HCT116 (cell line): ENCODE measurements at regions not wholly inside any gene's neighbourhood (a gene's known extent, or its start where the extent isn't known, plus 50 kb on each side); places are given as distances from the start of the nearest gene placed in this dataset.

Experiments used
- ELF1 ChIP-seq: IDR thresholded peaks from 2 replicates; pipeline ENCODE4 v1.6.1; 2012; ENCODE audit warnings: low read depth, borderline replicate concordance
- EZH2phosphoT487 ChIP-seq: fragments of 200-600 bp; IDR thresholded peaks from 2 replicates; pipeline ENCODE4 v1.6.1; 2018; ENCODE audit warnings: antibody characterized with exemption, borderline replicate concordance
- POLR2A ChIP-seq: IDR thresholded peaks from 2 replicates; pipeline ENCODE4 v1.7.0; 2011; ENCODE audit warnings: borderline replicate concordance; ENCODE audit not compliant: insufficient read depth, insufficient read length; ENCODE audit errors: extremely low read depth
- RAD21 ChIP-seq: IDR thresholded peaks from 2 replicates; pipeline ENCODE4 v1.6.1; 2012; ENCODE audit warnings: low read depth, mild to moderate bottlenecking
- SP1 ChIP-seq: IDR thresholded peaks from 2 replicates; pipeline ENCODE4 v1.6.1; 2012; ENCODE audit warnings: low read depth
- ZNF274 ChIP-seq: fragments of 200-500 bp; sonication (Bioruptor generic); IDR thresholded peaks from 2 replicates; pipeline ENCODE4 v1.6.1; 2014; ENCODE audit warnings: mild to moderate bottlenecking, low read depth, low read length, inconsistent platforms
- TF ChIP-seq, protein P1 (sequence below): IDR thresholded peaks from 2 replicates; pipeline ENCODE4 v1.6.1; 2012; ENCODE audit warnings: low read depth
- TF ChIP-seq, protein P2 (sequence below): IDR thresholded peaks from 2 replicates; pipeline ENCODE4 v1.6.1; 2012
- TF ChIP-seq, protein P3 (sequence below), 3 experiments: fragments of 200-600 bp in 1 of 3; sonication (generic) in 1 of 3; IDR thresholded peaks in 2 of 3; conservative IDR thresholded peaks in 1 of 3; 2 replicates each; pipeline ENCODE4 v1.5.1; 2012 to 2017; ENCODE audit warnings: low read depth in 2 of 3, low read length in 2 of 3, antibody characterized with exemption in 1 of 3, borderline replicate concordance in 1 of 3, control low read depth in 1 of 3, mild to moderate bottlenecking in 1 of 3, mixed read lengths in 1 of 3, mixed run types in 1 of 3, moderate library complexity in 1 of 3; ENCODE audit not compliant: insufficient read depth in 1 of 3
- TF ChIP-seq, protein P4 (sequence below): IDR thresholded peaks from 2 replicates; pipeline ENCODE4 v1.6.1; 2012

DNA sequence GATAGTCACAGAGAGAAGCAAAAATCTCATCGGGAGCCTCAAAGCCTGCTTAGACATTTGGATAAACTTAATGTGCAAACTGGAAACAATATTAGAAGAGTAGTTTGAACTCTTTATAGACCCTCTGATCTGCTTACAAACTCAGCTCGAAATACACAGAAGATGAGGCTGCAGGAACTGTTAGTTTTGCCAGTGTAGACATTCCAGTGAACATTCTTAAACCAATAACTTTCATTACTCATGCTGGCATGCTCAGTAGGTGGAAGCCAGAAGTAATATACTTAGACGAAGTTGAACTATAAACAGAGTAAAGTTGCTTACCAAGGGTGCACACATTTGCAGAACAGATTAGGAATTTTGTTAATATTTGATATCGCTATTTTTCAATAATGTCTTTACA is 303.5 kb downstream of the ANKRD50 start:
- TF ChIP-seq POLR2A, result no peak
- TF ChIP-seq, protein P1, sequence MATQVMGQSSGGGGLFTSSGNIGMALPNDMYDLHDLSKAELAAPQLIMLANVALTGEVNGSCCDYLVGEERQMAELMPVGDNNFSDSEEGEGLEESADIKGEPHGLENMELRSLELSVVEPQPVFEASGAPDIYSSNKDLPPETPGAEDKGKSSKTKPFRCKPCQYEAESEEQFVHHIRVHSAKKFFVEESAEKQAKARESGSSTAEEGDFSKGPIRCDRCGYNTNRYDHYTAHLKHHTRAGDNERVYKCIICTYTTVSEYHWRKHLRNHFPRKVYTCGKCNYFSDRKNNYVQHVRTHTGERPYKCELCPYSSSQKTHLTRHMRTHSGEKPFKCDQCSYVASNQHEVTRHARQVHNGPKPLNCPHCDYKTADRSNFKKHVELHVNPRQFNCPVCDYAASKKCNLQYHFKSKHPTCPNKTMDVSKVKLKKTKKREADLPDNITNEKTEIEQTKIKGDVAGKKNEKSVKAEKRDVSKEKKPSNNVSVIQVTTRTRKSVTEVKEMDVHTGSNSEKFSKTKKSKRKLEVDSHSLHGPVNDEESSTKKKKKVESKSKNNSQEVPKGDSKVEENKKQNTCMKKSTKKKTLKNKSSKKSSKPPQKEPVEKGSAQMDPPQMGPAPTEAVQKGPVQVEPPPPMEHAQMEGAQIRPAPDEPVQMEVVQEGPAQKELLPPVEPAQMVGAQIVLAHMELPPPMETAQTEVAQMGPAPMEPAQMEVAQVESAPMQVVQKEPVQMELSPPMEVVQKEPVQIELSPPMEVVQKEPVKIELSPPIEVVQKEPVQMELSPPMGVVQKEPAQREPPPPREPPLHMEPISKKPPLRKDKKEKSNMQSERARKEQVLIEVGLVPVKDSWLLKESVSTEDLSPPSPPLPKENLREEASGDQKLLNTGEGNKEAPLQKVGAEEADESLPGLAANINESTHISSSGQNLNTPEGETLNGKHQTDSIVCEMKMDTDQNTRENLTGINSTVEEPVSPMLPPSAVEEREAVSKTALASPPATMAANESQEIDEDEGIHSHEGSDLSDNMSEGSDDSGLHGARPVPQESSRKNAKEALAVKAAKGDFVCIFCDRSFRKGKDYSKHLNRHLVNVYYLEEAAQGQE, result no peak
- no peak for TF ChIP-seq RAD21
- TF ChIP-seq, protein P2, sequence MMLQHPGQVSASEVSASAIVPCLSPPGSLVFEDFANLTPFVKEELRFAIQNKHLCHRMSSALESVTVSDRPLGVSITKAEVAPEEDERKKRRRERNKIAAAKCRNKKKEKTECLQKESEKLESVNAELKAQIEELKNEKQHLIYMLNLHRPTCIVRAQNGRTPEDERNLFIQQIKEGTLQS, result no peak
- TF ChIP-seq ZNF274, result no peak
- TF ChIP-seq EZH2phosphoT487, result no peak
- TF ChIP-seq, protein P3, sequence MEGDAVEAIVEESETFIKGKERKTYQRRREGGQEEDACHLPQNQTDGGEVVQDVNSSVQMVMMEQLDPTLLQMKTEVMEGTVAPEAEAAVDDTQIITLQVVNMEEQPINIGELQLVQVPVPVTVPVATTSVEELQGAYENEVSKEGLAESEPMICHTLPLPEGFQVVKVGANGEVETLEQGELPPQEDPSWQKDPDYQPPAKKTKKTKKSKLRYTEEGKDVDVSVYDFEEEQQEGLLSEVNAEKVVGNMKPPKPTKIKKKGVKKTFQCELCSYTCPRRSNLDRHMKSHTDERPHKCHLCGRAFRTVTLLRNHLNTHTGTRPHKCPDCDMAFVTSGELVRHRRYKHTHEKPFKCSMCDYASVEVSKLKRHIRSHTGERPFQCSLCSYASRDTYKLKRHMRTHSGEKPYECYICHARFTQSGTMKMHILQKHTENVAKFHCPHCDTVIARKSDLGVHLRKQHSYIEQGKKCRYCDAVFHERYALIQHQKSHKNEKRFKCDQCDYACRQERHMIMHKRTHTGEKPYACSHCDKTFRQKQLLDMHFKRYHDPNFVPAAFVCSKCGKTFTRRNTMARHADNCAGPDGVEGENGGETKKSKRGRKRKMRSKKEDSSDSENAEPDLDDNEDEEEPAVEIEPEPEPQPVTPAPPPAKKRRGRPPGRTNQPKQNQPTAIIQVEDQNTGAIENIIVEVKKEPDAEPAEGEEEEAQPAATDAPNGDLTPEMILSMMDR (IDR thresholded peaks at IDR 0.05 in 2 of 3, conservative IDR thresholded peaks at IDR 0.05 in 1 of 3; ENCODE audit: borderline replicate concordance in 1 of 3, insufficient read depth in 1 of 3, low read depth in 2 of 3, low read length in 2 of 3), result no peak
- TF ChIP-seq, protein P4, sequence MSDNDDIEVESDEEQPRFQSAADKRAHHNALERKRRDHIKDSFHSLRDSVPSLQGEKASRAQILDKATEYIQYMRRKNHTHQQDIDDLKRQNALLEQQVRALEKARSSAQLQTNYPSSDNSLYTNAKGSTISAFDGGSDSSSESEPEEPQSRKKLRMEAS, result no peak
- TF ChIP-seq SP1, result no peak
- no peak for TF ChIP-seq ELF1
